GM19351 (cell line): ENCODE measurements at regions not wholly inside any gene's neighbourhood (a gene's known extent, or its start where the extent isn't known, plus 50 kb on each side); places are given as distances from the start of the nearest gene placed in this dataset.
A peak's percentile ranks its signal among the peaks of the same experiment; 100 is the strongest.

ENCODE experiments used
- ATAC-seq: cut with Tn5 transposase; IDR thresholded peaks from one replicate; pipeline ENCODE4 v1.9.1; 2021; ENCODE audit warnings: mild to moderate bottlenecking, moderate library complexity; ENCODE audit not compliant: unreplicated experiment

DNA sequence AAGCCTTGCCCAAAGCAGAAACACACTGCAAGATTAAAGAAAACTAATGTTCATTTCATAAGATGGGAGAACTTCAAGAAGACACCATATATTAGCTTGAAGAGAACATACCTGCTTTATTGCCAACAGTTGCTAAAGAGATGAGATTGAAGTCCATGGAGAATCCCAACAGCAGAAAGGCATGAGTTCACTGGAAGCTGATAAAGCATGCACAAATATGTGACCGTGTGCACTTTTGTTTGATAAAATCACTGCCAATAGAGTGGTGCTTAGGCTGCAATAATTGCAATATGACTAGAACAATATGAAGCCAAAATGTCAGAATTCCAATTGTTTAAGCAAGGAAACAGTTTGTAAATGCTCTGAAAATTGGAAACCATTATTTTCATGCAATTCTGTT, 125.9 kb upstream of the PPARGC1A start:
- no peak for ATAC-seq

DNA sequence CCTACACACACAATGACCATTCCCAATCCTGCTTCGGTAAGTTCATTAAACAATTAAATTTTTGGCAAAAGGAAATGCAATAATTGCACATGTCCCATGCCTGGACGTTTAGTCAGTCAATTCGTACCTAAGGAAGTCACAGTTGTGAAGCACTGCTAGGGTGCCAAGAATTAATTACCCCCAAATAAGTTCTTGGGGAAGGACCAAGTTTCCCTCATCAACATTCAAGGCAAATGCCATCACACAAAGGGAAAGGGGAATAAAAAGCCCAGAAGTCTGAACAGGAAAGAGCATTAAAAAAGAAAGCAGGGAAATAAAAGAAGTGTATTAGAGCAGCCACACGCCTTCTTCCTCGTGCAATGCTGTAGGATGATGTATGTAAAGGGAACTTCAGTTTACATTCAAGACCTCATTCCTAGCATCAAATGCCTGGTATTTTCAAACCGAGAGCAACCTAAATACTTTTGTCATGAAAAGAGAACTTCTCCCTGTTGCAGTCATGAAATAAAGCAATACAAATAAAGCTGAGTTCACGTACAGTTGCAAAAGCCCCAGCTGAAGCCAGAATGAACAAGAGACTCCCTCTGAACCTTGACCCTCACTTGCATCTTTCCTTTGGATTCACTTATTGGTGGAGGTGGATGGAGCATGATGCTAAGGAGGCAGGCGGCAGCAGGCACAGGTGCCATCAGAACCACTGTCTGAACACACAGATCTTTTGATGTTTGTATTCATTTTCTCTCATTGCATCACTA, 124.0 kb upstream of the PPARGC1A start:
- ATAC-seq: no peak

DNA sequence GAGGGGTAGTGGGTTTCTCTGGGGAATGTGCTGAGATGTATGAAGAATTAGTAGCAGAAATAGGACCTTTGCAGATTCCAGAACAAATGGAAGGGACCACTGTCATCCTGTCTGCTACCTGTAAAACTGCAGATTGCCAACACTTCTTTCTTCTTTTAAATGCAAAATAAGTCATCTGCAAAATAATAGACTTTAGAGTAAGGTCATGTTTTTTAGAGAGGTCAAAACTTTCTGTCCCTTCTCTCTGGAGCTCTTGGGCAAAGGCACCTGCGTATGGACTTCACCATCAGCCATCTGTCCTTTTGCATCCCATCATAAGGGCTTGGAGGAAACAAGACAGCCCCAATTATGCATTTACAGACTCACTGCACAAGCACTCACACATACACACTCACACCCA, 121.1 kb upstream of the PPARGC1A start:
- no peak for ATAC-seq

DNA sequence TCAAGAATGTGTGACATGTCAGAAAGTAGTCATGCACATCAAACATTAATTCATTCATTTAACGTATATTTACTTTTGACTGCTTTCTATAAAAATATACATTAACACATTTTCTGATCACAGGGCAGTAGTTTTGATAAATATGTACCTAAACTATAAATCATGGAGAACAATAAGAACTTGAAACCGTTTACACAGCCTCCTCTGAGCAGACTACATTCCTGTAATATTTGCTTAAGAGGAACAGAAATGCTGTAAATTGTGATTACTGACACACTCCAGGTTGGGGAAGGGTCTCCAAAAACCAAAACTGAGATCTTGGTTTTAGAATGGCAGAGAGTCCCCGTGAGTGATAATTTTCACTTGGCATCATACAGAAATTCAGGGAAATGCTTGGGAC, 120.7 kb upstream of the PPARGC1A start:
- ATAC-seq: no peak

DNA sequence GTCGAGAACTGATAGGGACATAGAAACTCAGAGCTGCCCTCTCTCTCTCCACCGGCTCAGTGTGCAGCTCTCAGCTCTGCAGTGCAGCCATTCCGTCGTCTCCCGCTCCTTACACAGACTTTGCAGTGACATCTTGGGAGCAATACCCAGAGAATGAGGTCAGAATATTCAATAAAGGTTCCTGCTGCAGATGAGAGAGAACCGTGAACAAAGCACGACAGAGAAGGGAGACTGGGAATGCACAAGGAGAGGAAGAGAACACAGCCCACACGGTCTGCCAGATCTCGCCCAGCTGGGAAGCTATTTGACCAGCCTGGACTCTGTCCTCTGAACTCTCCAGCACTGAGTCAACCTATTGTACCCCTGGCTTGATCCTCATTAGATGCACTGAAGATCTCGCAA, 118.0 kb upstream of the PPARGC1A start:
- ATAC-seq: no peak

DNA sequence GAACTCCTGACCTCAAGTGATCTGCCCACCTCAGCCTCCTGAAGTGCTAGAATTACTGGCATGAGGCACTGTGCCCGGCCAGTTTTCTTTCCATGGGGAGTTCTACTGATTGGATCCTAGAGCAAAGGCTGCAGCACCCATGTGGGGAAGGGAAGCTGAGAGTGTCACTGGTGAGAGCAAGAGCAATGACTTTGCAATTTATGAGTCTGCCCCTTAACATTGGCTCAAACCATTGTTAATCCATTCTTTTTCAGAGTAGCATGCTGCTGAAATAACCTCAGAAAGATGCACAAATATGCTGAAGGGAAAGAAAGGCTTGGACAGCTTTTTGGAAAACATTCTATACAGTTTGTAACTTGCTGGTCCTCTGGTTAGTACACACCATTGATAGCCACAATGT, 116.4 kb upstream of the PPARGC1A start:
- no peak for ATAC-seq

DNA sequence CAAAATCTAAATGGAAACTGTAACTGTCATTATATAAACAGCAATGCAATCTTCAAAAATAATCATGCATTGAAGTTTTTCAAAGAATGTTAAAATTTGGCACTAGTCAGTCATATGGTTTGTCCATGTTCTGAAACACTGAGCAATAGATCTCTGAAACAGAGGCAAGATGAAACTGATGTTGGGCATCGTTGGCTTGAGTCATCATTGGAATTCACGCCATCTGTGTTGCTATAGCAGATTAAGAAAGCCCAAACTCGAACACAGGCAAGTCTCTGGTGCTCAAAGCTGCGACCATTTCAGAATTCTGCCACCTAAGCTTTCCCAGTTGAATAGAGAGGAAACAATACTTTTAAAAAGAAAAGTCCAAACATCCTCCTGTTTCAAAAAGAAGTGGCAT, 114.1 kb upstream of the PPARGC1A start:
- ATAC-seq: no peak

DNA sequence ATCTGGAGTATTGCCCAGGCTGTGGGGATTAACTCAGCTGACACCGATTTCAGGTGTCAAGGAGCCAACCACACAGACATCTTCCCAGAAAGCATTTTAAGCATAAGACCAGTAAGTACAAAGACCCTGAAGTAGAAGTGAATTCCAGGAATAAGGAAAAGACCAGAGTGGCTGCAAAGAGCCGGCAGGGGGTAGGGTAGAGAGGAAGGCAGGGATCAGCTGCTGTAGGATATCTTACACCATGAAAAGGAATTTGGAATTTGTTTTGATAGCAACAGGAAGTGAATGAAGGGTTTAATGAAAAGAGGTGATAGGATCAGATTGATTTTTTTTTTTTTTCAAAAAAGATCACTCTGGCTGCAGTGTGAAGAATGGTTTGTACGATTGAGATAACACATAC, 113.6 kb upstream of the PPARGC1A start:
- no peak for ATAC-seq

DNA sequence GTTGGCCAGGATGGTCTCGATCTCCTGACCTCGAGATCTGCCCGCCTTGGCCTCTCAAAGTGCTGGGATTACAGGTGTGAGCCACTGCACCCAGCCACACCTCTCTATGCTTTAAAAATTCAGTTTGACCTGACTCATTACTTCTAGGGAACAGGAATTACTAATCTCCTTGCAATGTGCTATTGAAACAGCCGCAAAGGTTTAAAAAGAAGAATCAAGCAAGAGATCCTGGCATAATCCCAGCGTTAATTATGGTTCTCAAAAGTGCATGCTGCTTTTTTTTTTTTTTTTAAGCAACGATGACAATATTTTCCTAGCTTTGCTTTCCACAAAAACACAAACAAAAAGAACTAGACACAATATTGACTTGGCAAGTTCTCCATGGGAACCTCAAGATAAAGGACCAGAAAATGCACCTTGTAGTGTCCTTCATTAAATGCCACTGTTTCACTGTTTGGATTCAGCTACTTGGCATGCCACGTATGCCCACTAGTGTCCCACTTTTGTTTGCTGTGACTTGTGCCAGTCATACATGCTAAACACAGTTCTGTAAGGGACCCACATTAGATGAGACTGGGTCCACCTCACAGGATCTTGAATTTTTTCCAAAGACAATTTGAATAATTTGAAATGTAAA, 112.6 kb upstream of the PPARGC1A start:
- ATAC-seq: no peak

DNA sequence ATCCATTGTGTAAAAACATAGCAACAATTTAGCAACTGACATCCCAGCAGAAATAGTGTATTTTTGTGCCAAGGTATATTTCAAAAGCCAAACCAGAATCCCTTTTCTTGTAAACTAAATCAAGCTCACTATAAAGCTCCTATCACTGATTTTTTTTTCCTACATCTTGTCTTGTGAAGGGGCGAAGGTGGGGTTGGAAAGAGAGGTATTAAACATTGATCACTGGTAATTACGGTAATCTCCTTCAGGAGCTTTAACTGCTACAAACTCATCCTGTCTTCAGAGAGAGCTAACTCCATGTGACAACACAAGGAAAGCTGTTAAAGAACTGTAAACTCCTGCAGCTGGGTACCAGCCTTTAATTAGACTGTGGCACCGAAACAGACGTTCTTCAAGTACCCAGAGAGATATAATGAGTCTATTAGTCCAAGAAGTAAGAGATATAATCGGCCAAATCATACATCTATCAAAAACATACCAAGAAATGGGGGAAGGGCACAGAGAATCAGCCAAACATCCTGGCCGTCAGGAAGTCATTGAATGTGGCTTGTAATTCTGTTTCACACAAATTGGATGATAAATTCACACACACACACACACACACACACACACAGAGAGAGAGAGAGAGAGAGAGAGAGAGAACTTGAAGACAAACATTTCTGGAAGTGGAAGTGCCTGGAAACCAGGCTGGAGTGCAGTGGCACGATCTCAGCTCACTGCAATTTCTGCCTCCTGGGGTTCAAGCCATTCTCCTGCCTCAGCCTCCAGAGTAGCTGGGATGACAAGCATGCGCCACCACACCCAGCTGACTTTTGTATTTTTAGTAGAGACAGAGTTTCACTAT, 111.9 kb upstream of the PPARGC1A start:
- no peak for ATAC-seq

DNA sequence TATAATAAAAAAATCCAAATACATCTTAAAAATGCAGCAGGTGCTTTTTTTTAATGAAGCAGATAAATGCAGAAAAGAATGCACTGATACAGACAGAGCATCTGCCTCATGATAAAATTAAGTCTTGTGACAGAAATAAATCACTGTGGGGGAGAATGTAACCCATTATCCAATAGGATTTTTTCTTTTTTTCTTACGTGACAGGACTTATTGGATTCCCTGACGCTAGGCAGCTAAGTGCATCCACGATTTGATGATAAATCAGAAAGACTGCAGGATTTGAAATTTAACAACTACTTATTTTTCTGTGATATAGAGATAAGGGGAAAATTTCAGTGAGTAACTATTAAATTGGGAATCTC, 110.6 kb upstream of the PPARGC1A start:
- ATAC-seq: no peak

DNA sequence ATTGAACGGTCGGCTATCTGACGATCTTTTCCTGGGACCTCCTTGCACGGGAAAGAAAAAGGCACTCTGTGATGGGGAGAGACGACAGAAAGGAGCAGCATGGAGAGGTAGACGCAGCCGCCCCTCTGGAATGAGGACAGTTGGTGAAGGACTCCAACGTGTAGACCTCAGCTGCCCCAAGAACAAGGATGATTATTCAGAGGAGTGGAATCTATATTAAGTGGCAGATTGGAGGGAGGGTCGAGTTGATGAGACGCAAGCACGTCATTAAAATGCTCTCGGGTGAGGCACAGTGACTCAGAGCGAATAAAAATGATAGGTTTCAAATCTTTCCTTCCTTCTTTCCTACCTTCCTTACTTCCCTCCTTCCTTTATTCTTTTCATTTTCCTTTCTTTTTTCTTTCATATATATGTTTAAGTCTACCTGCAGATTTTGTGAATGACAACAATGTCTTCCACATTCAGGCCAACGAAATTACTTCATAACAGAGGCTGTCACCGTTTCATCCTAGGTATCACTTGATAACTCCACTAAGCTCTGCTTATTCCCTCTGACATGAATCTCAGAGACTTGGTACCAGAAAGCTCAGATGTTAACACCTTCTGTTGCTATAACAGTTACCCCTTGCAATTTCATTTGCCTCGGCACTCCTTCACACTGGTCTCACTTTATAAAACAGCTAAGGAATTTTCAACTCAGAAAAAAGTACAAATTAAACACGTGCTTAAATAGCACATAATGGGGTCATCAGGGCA, 110.0 kb upstream of the PPARGC1A start:
- ATAC-seq: no peak

DNA sequence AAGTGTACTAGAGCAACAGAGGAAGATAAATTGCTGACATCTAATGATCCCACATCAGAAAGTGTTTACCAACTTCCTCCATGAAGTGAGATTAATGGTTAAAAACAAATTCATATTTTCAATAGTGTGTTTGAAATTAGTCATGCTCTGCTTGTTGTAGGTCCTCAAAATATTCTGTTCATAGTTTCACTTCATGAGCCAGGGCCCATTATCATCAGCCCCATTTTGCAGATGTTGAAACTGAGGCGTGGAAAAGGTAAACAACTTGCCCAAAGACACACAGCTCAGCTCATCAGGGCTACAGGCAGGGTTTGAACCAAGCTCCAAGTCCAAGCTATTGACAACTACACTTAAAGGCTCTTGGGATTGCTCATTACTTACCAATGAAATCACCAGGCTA, 103.5 kb upstream of the PPARGC1A start:
- ATAC-seq: peak; percentile 65

DNA sequence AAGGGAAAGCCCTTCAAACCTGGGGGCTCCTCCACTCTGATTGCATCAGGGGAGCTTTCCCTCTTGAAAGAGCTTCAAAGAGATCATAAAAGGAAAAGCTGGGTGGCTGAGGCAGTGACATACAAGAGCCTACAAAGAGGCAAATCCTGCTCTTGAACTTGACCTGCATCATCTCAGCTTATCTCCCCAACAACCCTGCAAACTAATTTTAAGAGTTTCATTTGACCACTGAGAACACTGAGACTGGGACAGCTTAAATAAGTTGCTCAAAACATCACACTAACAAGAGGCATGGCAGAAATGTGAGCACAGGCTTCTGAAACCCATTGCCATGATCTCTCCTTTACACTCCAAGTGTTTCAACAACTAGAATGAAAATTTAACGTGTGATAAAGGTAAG, 101.6 kb upstream of the PPARGC1A start:
- peak; percentile 45 for ATAC-seq

DNA sequence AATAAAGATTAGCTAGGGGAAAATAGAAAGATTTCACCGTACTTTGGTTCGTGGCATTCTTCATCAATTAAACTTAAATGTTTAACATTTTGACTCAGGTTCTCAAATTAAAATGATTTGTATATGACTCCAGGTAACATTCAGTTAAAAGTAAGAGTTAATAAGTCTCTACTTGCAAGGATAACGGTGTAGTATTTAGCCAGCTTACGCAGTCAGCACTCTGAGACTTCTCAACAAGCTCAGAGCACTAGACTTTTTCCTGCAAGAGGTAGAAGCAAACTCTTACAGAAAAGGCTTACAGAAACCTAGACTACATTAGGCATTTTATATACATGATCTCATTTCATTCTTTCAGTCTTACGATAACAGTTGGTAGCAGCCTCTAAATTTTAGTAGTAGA, 96.4 kb upstream of the PPARGC1A start:
- no peak for ATAC-seq

DNA sequence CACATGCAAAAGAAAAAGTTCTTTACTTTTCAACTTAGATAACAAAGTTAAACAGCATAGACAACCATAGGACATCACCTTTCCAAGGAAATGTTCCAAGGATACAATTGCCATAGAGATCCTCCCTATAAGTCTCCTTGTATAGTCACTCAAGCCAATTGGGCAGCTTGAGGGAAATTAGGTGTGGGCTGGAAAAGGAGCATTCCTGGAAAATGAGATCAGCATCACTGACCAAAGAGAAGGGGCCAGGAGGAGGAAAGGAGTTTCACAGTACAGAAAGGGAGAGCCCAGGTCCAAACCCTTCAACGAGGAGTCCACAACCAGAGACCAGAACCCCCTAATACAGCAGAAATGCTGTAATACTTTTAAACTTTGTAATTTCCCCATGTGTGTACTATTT, 91.5 kb upstream of the PPARGC1A start:
- no peak for ATAC-seq

DNA sequence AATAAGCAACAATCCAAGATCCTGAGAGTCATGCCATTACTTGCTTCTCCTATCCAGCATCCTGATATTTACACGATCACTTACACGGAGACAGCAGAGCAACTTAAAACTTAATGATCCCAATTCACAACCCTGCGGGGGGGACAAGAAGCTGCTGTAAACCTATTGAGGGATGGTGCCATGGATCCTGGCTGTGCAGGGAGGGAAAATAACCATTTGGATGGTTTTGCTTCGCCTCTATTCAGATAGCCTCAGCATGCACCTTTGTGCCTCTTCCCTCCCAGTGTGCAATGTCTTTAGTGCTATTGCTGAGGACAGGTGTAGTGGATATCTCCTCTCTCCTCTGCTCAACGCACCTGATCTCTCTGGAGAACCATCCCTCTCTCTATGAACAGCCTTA, 89.7 kb upstream of the PPARGC1A start:
- no peak for ATAC-seq

DNA sequence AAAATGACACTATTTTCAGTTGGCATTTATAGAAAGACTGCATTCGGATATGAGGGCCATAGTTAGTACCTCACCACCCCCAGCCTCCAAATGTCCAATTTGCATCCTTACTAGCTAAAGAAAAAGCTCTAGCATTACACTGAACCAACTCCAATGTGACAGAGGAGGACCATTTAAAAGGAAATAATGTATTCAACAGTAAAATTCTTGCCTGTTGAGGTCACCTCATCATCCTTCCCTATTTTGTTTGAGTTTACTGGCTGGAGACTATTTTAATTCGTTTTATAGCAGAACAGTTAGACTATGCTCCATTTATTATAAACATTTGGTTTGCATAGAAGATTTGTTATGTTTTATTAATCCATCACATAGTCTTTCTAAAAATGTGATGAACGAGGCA, 88.2 kb upstream of the PPARGC1A start:
- ATAC-seq: no peak

DNA sequence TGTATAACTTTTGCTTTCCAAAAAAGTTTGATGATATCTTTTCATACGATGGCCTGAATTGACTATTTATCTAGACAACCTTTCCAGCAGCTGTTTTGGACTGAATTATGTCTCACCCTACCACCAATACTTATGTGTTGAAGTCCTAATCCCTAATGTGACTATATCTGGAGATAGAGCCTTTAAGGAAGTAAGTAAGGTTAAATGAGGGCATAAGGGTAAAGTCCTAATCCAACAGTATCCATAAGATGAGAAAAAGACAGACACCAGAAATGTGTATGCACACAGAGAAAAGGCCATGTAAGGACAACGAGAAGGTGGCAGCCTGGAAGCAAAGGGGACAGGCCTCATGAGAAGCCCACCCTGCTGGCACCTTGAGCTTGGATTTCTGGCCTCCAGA, 86.6 kb upstream of the PPARGC1A start:
- no peak for ATAC-seq

DNA sequence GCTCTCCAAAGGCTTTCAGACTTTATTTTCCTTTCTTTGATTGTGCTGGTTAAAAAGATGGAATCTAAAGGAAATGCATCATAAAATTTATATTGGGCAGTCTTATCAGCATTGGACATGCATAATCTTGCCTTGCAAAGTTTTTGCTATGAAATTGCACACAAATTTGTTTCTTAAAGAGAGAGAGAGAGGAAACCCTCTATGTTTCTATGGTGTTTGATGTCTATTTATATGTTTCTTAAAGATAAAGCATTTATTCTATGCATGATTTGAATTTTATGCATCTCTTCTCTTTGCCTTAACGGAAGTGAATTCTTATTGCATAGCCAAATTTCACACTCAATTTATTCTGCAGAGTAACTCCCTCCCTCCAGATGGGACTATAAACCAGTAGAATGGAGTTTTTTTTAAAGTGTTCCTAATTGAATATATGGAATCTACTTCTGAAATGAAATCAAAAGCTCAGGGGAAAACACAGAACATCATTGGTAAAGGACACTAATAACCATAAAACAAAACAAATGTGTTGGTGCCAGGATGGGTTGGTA, 83.5 kb upstream of the PPARGC1A start:
- no peak for ATAC-seq

DNA sequence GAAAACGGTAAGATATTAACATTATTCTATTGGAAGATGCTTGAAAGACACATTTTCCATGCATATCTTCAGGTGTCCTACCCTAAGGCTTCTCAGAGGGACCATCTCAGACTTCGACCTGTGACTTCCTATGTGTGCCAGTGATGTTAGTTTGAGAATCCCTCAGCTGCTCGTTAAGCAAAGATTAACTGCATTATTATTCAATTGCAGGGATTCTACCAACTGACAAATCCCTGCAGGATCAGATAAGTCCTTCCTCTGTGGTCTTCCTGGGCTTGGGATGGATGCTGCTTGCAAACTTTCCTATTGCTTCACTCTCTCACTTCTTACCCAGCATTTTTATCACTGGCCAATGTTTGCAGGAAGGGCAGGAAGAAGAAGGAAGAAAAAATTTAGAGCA, 83.0 kb upstream of the PPARGC1A start:
- no peak for ATAC-seq
